HEK293 (cell line): ENCODE measurements at regions not wholly inside any gene's neighbourhood (a gene's known extent, or its start where the extent isn't known, plus 50 kb on each side); places are given as distances from the start of the nearest gene placed in this dataset.

Experiments used
- CTCF ChIA-PET: fragments of 350-600 bp; formaldehyde crosslinking; extraction: SDS; loops from one replicate; lab custom pipeline; 2021; ENCODE audit warnings: antibody characterized with exemption; lab: Yijun Ruan, JAX
- POLR2A ChIA-PET: fragments of 300-600 bp; formaldehyde crosslinking; extraction: SDS; loops from one replicate; lab custom pipeline; 2020; ENCODE audit warnings: antibody characterized with exemption, inconsistent platforms; lab: Yijun Ruan, JAX
- H3K27ac ChIP-seq: fragments of 200-500 bp; sonication (Bioruptor generic); 2 replicates; pipeline ENCODE4 v1.5.1; 2014; ENCODE audit warnings: low read depth, low read length, control low read depth, inconsistent platforms; ENCODE audit errors: extremely low read depth
- H3K36me3 ChIP-seq, 2 experiments: fragments of 200-500 bp in 1 of 2; sonication (Bioruptor generic) in 1 of 2; 1 replicate in 1 of 2; 2 replicates in 1 of 2; pipeline ENCODE4 v1.5.1; 2014 to 2017; ENCODE audit warnings: inconsistent platforms in 2 of 2, low read length in 2 of 2; ENCODE audit not compliant: control insufficient read depth in 2 of 2, insufficient read depth in 1 of 2
- H3K4me1 ChIP-seq: fragments of 200-500 bp; sonication (Bioruptor generic); 2 replicates; pipeline ENCODE4 v1.5.1; 2014; ENCODE audit warnings: mild to moderate bottlenecking, low read length, inconsistent platforms; ENCODE audit not compliant: control insufficient read depth, insufficient read depth
- H3K4me3 ChIP-seq: 2 replicates; pipeline ENCODE4 v1.5.1; 2011; ENCODE audit warnings: low read depth, mild to moderate bottlenecking, control low read depth, low read length, moderate library complexity
- H3K9me3 ChIP-seq: fragments of 200-500 bp; sonication (Bioruptor generic); 2 replicates; pipeline ENCODE4 v1.5.1; 2014; ENCODE audit warnings: low read depth, low read length, inconsistent platforms; ENCODE audit not compliant: control insufficient read depth, insufficient read depth
- GLIS1 ChIP-seq: fragments of 450-650 bp; formaldehyde crosslinking; IDR thresholded peaks from 2 replicates; pipeline ENCODE4 v1.5.1; 2016; ENCODE audit warnings: missing biosample characterization, missing genetic modification characterization
- KLF1 ChIP-seq: fragments of 450-650 bp; formaldehyde crosslinking; IDR thresholded peaks from 2 replicates; pipeline ENCODE4 v1.5.1; 2016; ENCODE audit warnings: missing biosample characterization, missing genetic modification characterization
- KLF7 ChIP-seq: fragments of 450-650 bp; formaldehyde crosslinking; IDR thresholded peaks from 2 replicates; pipeline ENCODE4 v1.5.1; 2016; ENCODE audit warnings: missing biosample characterization, missing genetic modification characterization, borderline replicate concordance
- OSR2 ChIP-seq: fragments of 450-650 bp; formaldehyde crosslinking; IDR thresholded peaks from 2 replicates; pipeline ENCODE4 v1.5.1; 2016; ENCODE audit warnings: missing biosample characterization, missing genetic modification characterization
- SP2 ChIP-seq: fragments of 450-650 bp; formaldehyde crosslinking; IDR thresholded peaks from 2 replicates; pipeline ENCODE4 v1.5.1; 2016; ENCODE audit warnings: missing biosample characterization, missing genetic modification characterization
- SP7 ChIP-seq: fragments of 450-650 bp; formaldehyde crosslinking; IDR thresholded peaks from 2 replicates; pipeline ENCODE4 v1.5.1; 2016; ENCODE audit warnings: missing biosample characterization, missing genetic modification characterization
- WT1 ChIP-seq: fragments of 450-650 bp; formaldehyde crosslinking; IDR thresholded peaks from 2 replicates; pipeline ENCODE4 v1.5.1; 2016; ENCODE audit warnings: missing biosample characterization, missing genetic modification characterization
- YY2 ChIP-seq: fragments of 450-650 bp; formaldehyde crosslinking; IDR thresholded peaks from 2 replicates; pipeline ENCODE4 v1.5.1; 2016; ENCODE audit warnings: missing biosample characterization, missing genetic modification characterization
- ZBTB20 ChIP-seq: fragments of 450-650 bp; formaldehyde crosslinking; IDR thresholded peaks from 2 replicates; pipeline ENCODE4 v1.5.1; 2016; ENCODE audit warnings: missing biosample characterization, missing genetic modification characterization
- ZIC2 ChIP-seq: fragments of 450-650 bp; formaldehyde crosslinking; IDR thresholded peaks from 2 replicates; pipeline ENCODE4 v1.5.1; 2016; ENCODE audit warnings: missing biosample characterization, missing genetic modification characterization
- ZNF175 ChIP-seq: fragments of 450-650 bp; formaldehyde crosslinking; IDR thresholded peaks from 2 replicates; pipeline ENCODE4 v1.5.1; 2016; ENCODE audit warnings: missing biosample characterization, missing genetic modification characterization
- ZNF366 ChIP-seq: fragments of 450-650 bp; formaldehyde crosslinking; conservative IDR thresholded peaks from 2 replicates; pipeline ENCODE4 v1.5.1; 2016; ENCODE audit warnings: missing biosample characterization, missing genetic modification characterization
- ZNF529 ChIP-seq: fragments of 450-650 bp; formaldehyde crosslinking; IDR thresholded peaks from 2 replicates; pipeline ENCODE4 v1.5.1; 2017; ENCODE audit warnings: missing genetic modification characterization, missing biosample characterization; ENCODE audit not compliant: insufficient replicate concordance
- ZNF585B ChIP-seq: fragments of 450-650 bp; formaldehyde crosslinking; IDR thresholded peaks from 2 replicates; pipeline ENCODE4 v1.5.1; 2016; ENCODE audit warnings: missing biosample characterization, missing genetic modification characterization
- ZNF624 ChIP-seq: fragments of 450-650 bp; formaldehyde crosslinking; IDR thresholded peaks from 2 replicates; pipeline ENCODE4 v1.5.1; 2017; ENCODE audit warnings: missing biosample characterization, missing genetic modification characterization
- ZNF677 ChIP-seq: fragments of 450-650 bp; IDR thresholded peaks from 2 replicates; pipeline ENCODE4 v1.5.0; 2018; ENCODE audit warnings: missing biosample characterization, mild to moderate bottlenecking, missing genetic modification characterization, moderate library complexity
- ZNF747 ChIP-seq: fragments of 450-650 bp; formaldehyde crosslinking; IDR thresholded peaks from 2 replicates; pipeline ENCODE4 v1.5.1; 2016; ENCODE audit warnings: missing biosample characterization, missing genetic modification characterization
- ZNF837 ChIP-seq: fragments of 450-650 bp; formaldehyde crosslinking; IDR thresholded peaks from 2 replicates; pipeline ENCODE4 v1.5.1; 2016; ENCODE audit warnings: missing biosample characterization, missing genetic modification characterization
- TF ChIP-seq, protein P1 (sequence below): fragments of 450-650 bp; formaldehyde crosslinking; IDR thresholded peaks from 2 replicates; pipeline ENCODE4 v1.5.1; 2017; ENCODE audit warnings: missing biosample characterization, missing genetic modification characterization
- TF ChIP-seq, protein P2 (sequence below): fragments of 450-650 bp; formaldehyde crosslinking; IDR thresholded peaks from 2 replicates; pipeline ENCODE4 v1.5.1; 2016; ENCODE audit warnings: missing biosample characterization, missing genetic modification characterization
- TF ChIP-seq, protein P3 (sequence below): fragments of 450-650 bp; formaldehyde crosslinking; IDR thresholded peaks from 2 replicates; pipeline ENCODE4 v1.5.1; 2016; ENCODE audit warnings: missing biosample characterization, missing genetic modification characterization
- TF ChIP-seq, protein P4 (sequence below): fragments of 450-650 bp; formaldehyde crosslinking; IDR thresholded peaks from 2 replicates; pipeline ENCODE4 v1.5.1; 2016; ENCODE audit warnings: missing biosample characterization, missing genetic modification characterization

DNA sequence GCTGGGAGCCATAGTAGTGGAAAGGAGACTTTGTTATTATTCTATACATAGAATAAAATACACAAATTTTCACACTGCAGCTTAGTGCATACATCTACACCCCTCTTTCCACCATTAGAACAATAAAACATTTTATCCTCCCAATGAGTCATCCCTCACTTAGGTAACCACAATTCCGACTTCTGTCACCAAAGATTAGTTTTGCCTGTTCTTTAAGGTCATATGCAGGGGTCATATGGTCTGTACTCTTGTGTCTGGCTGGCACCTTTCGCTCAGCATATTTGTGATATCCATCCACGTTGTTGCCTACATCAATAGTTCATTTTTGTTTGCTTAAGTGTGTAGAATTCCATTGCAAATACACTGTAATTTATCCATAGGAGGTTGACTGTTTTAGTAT is 399.4 kb downstream of the SHQ1 start:
- Histone ChIP-seq H3K4me1 (peaks cover 4% of the 10 kb centered on the region; the same call in 1 of the 2 replicates), H3K36me3 (no peaks in the 10 kb centered on the region), H3K9me3 (no peaks in the 10 kb centered on the region), H3K4me3 (no peak overlapping the region), H3K27ac (no peak overlapping the region)
- TF ChIP-seq GLIS1 (tag by site-specific recombination) (no peak), ZNF677 (tag by site-specific recombination) (no peak), OSR2 (peak; percentile 20; the same call in 1 of the 2 replicates), SP7 (tag by site-specific recombination) (0 out of 2 replicates have a peak, but pooled peaks have one; percentile 17), ZNF585B (tag by site-specific recombination) (peak; percentile 66), YY2 (no peak), WT1 (tag by site-specific recombination) (peak; percentile 67)
- TF ChIP-seq, all 188 proteins: peak for 4
- CTCF ChIA-PET: no interaction called here
- POLR2A ChIA-PET: no interaction called here

DNA sequence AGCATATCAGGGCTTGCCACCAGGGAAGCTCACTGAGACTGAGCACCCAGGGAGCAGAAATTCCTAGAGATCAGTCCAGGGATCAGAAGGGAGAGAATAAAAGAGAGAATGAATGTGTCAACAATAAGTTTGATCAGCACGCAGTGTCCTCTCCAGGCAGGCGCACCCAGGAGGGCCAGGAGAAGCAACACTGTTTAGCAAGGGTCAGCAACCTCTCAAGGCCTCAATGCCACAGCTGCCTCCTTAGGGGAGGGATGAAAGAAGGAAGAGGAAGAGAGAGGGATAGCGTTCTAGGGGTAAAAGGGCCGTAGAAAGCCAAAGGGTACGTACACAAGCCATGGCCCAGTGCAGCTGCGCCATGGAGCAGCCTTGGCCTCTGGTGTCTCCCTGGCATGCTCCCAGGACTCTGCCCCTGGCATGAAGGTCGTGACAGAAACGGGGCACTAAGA is 399.8 kb downstream of the SHQ1 start:
- TF ChIP-seq ZNF366 (tag by site-specific recombination): peak; percentile 48
- TF ChIP-seq ZBTB20: no peak
- TF ChIP-seq, all 188 proteins: peak for 1
- ChIA-PET POLR2A (no interaction called here), CTCF (no interaction called here)
- Histone ChIP-seq H3K4me1 (peaks cover 4% of the 10 kb centered on the region; the same call in 1 of the 2 replicates), H3K9me3 (no peaks in the 10 kb centered on the region), H3K27ac (no peak overlapping the region; the same call in 1 of the 2 replicates), H3K36me3 (no peaks in the 10 kb centered on the region), H3K4me3 (no peak overlapping the region)

DNA sequence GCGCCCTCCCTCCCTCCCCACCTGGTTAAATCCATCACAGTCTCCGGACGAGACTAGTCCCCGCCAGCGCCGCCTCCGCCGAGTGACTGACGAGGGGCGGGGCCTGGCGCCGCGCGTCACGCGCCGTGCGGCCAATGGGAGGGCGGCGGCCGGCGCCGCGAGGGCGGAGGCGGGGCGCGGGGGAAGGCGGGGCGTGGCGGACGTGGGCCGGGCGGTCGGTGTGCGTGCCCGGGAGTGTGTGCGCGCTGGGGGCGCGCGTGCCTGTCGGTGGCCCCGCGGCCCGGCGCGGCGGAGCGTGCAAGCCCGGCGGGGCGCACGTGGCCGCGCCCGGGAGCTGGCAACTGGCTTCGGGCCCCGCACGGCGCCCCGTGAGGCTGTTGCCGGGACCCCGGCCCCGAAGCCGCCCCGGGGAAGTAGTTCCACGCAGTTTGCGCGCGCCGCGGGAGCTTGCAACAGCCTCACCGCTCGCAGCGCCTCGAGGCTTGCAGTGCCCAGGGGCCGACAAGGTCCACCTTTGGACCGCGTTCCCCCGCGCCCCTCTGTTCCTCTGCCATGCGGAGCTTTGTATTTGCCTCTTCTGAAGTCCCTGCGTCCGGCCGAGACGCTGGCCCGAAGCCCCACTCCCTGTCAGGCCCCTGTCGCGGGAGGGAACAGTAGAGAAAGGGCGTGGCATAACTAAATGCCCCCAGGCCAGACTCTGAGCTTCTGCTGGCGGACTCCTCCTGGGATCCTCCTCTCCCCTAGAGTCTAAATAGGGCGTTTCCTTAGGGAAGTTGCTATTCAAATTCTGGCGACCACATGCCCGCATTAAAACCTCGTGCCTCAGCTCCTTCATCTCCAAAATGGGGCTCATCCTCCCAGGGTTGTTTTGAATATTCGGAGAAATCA is 400.9 kb downstream of the SHQ1 start:
- H3K9me3 ChIP-seq: no peaks in the 10 kb centered on the region
- H3K4me1 ChIP-seq: peaks cover 4% of the 10 kb centered on the region; the same call in 1 of the 2 replicates
- H3K4me3 ChIP-seq: peak overlapping the region; percentile 74
- ChIA-PET CTCF (interaction anchor here (1.1 kb wide), 1 partner anchor 220 kb away, joined by 3 read pairs; no protein-coding TSS in a partner anchor), POLR2A (interaction anchor here (1.3 kb wide), 1 partner anchor 144 kb away, joined by 5 read pairs; no protein-coding TSS in a partner anchor)
- no peaks in the 10 kb centered on the region for H3K36me3 ChIP-seq
- H3K27ac ChIP-seq: peak overlapping the region; percentile 77; the same call in 1 of the 2 replicates
- TF ChIP-seq ZNF747 (tag by site-specific recombination) (no peak), ZNF529 (no peak), ZNF837 (tag by site-specific recombination) (no peak), KLF7 (tag by site-specific recombination) (0 out of 2 replicates have a peak, but pooled peaks have one; percentile 28), WT1 (tag by site-specific recombination) (peak; percentile 61; the same call in 1 of the 2 replicates), SP2 (tag by site-specific recombination) (peak; percentile 22; the same call in 1 of the 2 replicates), ZIC2 (tag by site-specific recombination) (peak; percentile 49), ZNF175 (no peak), KLF1 (peak; percentile 57), ZNF624 (tag by site-specific recombination) (no peak)
- TF ChIP-seq, protein P1, sequence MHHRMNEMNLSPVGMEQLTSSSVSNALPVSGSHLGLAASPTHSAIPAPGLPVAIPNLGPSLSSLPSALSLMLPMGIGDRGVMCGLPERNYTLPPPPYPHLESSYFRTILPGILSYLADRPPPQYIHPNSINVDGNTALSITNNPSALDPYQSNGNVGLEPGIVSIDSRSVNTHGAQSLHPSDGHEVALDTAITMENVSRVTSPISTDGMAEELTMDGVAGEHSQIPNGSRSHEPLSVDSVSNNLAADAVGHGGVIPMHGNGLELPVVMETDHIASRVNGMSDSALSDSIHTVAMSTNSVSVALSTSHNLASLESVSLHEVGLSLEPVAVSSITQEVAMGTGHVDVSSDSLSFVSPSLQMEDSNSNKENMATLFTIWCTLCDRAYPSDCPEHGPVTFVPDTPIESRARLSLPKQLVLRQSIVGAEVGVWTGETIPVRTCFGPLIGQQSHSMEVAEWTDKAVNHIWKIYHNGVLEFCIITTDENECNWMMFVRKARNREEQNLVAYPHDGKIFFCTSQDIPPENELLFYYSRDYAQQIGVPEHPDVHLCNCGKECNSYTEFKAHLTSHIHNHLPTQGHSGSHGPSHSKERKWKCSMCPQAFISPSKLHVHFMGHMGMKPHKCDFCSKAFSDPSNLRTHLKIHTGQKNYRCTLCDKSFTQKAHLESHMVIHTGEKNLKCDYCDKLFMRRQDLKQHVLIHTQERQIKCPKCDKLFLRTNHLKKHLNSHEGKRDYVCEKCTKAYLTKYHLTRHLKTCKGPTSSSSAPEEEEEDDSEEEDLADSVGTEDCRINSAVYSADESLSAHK (tag by site-specific recombination): no peak
- TF ChIP-seq, protein P2, sequence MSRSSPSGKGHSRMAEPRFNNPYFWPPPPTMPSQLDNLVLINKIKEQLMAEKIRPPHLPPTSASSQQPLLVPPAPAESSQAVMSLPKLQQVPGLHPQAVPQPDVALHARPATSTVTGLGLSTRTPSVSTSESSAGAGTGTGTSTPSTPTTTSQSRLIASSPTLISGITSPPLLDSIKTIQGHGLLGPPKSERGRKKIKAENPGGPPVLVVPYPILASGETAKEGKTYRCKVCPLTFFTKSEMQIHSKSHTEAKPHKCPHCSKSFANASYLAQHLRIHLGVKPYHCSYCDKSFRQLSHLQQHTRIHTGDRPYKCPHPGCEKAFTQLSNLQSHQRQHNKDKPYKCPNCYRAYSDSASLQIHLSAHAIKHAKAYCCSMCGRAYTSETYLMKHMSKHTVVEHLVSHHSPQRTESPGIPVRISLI (tag by site-specific recombination): no peak
- TF ChIP-seq, protein P3, sequence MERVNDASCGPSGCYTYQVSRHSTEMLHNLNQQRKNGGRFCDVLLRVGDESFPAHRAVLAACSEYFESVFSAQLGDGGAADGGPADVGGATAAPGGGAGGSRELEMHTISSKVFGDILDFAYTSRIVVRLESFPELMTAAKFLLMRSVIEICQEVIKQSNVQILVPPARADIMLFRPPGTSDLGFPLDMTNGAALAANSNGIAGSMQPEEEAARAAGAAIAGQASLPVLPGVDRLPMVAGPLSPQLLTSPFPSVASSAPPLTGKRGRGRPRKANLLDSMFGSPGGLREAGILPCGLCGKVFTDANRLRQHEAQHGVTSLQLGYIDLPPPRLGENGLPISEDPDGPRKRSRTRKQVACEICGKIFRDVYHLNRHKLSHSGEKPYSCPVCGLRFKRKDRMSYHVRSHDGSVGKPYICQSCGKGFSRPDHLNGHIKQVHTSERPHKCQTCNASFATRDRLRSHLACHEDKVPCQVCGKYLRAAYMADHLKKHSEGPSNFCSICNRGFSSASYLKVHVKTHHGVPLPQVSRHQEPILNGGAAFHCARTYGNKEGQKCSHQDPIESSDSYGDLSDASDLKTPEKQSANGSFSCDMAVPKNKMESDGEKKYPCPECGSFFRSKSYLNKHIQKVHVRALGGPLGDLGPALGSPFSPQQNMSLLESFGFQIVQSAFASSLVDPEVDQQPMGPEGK (tag by site-specific recombination): no peak
- TF ChIP-seq, protein P4, sequence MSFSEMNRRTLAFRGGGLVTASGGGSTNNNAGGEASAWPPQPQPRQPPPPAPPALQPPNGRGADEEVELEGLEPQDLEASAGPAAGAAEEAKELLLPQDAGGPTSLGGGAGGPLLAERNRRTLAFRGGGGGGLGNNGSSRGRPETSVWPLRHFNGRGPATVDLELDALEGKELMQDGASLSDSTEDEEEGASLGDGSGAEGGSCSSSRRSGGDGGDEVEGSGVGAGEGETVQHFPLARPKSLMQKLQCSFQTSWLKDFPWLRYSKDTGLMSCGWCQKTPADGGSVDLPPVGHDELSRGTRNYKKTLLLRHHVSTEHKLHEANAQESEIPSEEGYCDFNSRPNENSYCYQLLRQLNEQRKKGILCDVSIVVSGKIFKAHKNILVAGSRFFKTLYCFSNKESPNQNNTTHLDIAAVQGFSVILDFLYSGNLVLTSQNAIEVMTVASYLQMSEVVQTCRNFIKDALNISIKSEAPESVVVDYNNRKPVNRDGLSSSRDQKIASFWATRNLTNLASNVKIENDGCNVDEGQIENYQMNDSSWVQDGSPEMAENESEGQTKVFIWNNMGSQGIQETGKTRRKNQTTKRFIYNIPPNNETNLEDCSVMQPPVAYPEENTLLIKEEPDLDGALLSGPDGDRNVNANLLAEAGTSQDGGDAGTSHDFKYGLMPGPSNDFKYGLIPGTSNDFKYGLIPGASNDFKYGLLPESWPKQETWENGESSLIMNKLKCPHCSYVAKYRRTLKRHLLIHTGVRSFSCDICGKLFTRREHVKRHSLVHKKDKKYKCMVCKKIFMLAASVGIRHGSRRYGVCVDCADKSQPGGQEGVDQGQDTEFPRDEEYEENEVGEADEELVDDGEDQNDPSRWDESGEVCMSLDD (tag by site-specific recombination): no peak
